Psoas muscle (tissue), 7 donors: ENCODE measurements at regions not wholly inside any gene's neighbourhood (a gene's known extent, or its start where the extent isn't known, plus 50 kb on each side); places are given as distances from the start of the nearest gene placed in this dataset.

Experiments
- ATAC-seq, 4 donors: fragments of 200-7000 bp; cut with Tn5 transposase; one replicate each; pipeline ENCODE4 v1.9.1; 2020; ENCODE audit warnings: moderate library complexity in 3 of 4, mild to moderate bottlenecking in 2 of 4
- DNase-seq, 2 donors: peaks; one replicate each; pipeline ENCODE4 v3.0.0-alpha.2; 2020
- H3K27ac ChIP-seq: fragments of 200-600 bp; one replicate; pipeline ENCODE4 v1.8.0; 2022
- H3K27me3 ChIP-seq, 3 donors: fragments of 200-600 bp in 1 of 3; one replicate each; pipeline versions ENCODE4 v1.6.1 to v1.8.0; 2013 to 2022; ENCODE audit warnings: low read length in 2 of 3, mild to moderate bottlenecking in 2 of 3, moderate library complexity in 1 of 3; ENCODE audit not compliant: insufficient read depth in 3 of 3
- H3K36me3 ChIP-seq, 2 donors: fragments of 200-600 bp in 1 of 2; one replicate each; pipeline versions ENCODE4 v1.6.1 to v1.8.0; 2013 to 2022; ENCODE audit warnings: low read depth in 1 of 2, mild to moderate bottlenecking in 1 of 2, moderate library complexity in 1 of 2; ENCODE audit not compliant: insufficient read depth in 1 of 2
- H3K4me1 ChIP-seq: fragments of 200-600 bp; one replicate; pipeline ENCODE4 v1.8.0; 2022
- H3K4me3 ChIP-seq: fragments of 200-600 bp; one replicate; pipeline ENCODE4 v1.8.0; 2022; ENCODE audit warnings: mild to moderate bottlenecking
- H3K9me3 ChIP-seq: fragments of 200-600 bp; one replicate; pipeline ENCODE4 v1.8.0; 2022
- CTCF ChIP-seq: fragments of 200-600 bp; IDR thresholded peaks from one replicate; pipeline ENCODE4 v1.8.0; 2022; ENCODE audit warnings: antibody characterized with exemption
- WGBS, 3 donors: extraction: QIAGEN DNeasy Blood & Tissue Kit; methylation state at CpG; one replicate each; pipeline versions ENCODE4 v1.1.6 to v1.1.7; 2013; 5-methylcytosine and 5-hydroxymethylcytosine counted together
- intact Hi-C, 2 donors: fragments of 100-400 bp; cut with DNase I; formaldehyde crosslinking; loops; one replicate each; pipeline versions ENCODE4 v1.11.0 to v1.14.2; 2022
- donor health status: healthy with polysubstance abuse.
- donor health status: DM: no; HTN: no; CAD: no; lungs with moderate emphysema.
- donor health status: Bipolar disorder and iron deficiency.
- donor health status: healthy.
- donor health status: DM: yes; HTN: yes; CAD: no.
- donor health status: DM: no; HTN: no; CAD: no.
- donor health status: DM: yes; HTN: yes; CAD: no.

GRCh38 chr10:62619413-62619738 lies 185.1 kb upstream of the ADO start:
- intact Hi-C loops: no loop called here
- WGBS, 3 donors: 66 to 94% (median 78%) methylated on average over 2 of the region's 2 CpGs
- no peak for TF ChIP-seq CTCF
- Histone ChIP-seq H3K4me1 (no peaks in the 10 kb centered on the region), H3K36me3 (no peaks in the 10 kb centered on the region), H3K27ac (no peak overlapping the region), H3K27me3 (no peaks in the 10 kb centered on the region), H3K4me3 (no peak overlapping the region), H3K9me3 (no peaks in the 10 kb centered on the region)
- DNase-seq: no peak
- no peak for ATAC-seq

GRCh38 chr10:62620491-62620890 lies 184.0 kb upstream of the ADO start:
- Histone ChIP-seq H3K9me3 (no peaks in the 10 kb centered on the region), H3K36me3 (no peaks in the 10 kb centered on the region), H3K27me3 (no peaks in the 10 kb centered on the region), H3K27ac (no peak overlapping the region), H3K4me3 (no peak overlapping the region), H3K4me1 (no peaks in the 10 kb centered on the region)
- WGBS, 3 donors: 91 to 100% (median 91%) methylated on average over 2 of the region's 2 CpGs
- TF ChIP-seq CTCF: no peak
- DNase-seq (no peak), ATAC-seq (no peak)
- intact Hi-C loops: no loop called here

GRCh38 chr10:62623223-62623622 lies 181.3 kb upstream of the ADO start:
- H3K27ac ChIP-seq: no peak overlapping the region
- intact Hi-C loops: no loop called here
- no peaks in the 10 kb centered on the region for H3K36me3 ChIP-seq
- ATAC-seq (no peak), DNase-seq (no peak)
- TF ChIP-seq CTCF: no peak
- H3K9me3 ChIP-seq: no peaks in the 10 kb centered on the region
- no peak overlapping the region for H3K4me3 ChIP-seq
- no peaks in the 10 kb centered on the region for H3K4me1 ChIP-seq
- H3K27me3 ChIP-seq: no peaks in the 10 kb centered on the region
- 84 to 87% (median 85%) methylated on average over 7 of the region's 7 CpGs for WGBS, 3 donors

GRCh38 chr10:62625484-62625883 lies 179.0 kb upstream of the ADO start:
- Histone ChIP-seq H3K36me3 (no peaks in the 10 kb centered on the region), H3K4me3 (no peak overlapping the region), H3K27me3 (no peaks in the 10 kb centered on the region), H3K27ac (no peak overlapping the region), H3K9me3 (no peaks in the 10 kb centered on the region), H3K4me1 (no peaks in the 10 kb centered on the region)
- DNase-seq: no peak
- no peak for ATAC-seq
- no peak for TF ChIP-seq CTCF
- intact Hi-C loops: no loop called here
- WGBS, 3 donors: 72 to 81% (median 79%) methylated on average over 2 of the region's 2 CpGs

- H3K27me3 ChIP-seq: no peaks in the 10 kb centered on the region
- WGBS, 3 donors: 60 to 67% (median 61%) methylated on average over 3 of the region's 3 CpGs
- H3K27ac ChIP-seq: no peak overlapping the region
- ATAC-seq: no peak
- no peaks in the 10 kb centered on the region for H3K36me3 ChIP-seq
- intact Hi-C loops: no loop called here
- DNase-seq: no peak
- no peak for TF ChIP-seq CTCF
- no peak overlapping the region for H3K4me3 ChIP-seq
- no peaks in the 10 kb centered on the region for H3K4me1 ChIP-seq
- H3K9me3 ChIP-seq: no peaks in the 10 kb centered on the region
These were observed 178.4 kb upstream of the ADO start for GRCh38 chr10:62626079-62626478.
